Spinal cord (tissue), 9 donors: ENCODE measurements at regions not wholly inside any gene's neighbourhood (a gene's known extent, or its start where the extent isn't known, plus 50 kb on each side); places are given as distances from the start of the nearest gene placed in this dataset.
A peak's percentile ranks its signal among the peaks of the same experiment; 100 is the strongest.

Experiments used
- DNase-seq, 6 donors: peaks; one replicate each; pipeline versions ENCODE4 v3.0.0 to v3.0.0-alpha.2; 2013 to 2015; ENCODE audit warnings: low spot score in 6 of 6, low read depth in 4 of 6
- H3K27ac ChIP-seq: one replicate; pipeline ENCODE4 v1.5.1; 2013; ENCODE audit warnings: low read depth, low read length, control low read depth
- H3K27me3 ChIP-seq: one replicate; pipeline ENCODE4 v1.6.1; 2013; ENCODE audit warnings: low read length; ENCODE audit not compliant: control insufficient read depth, insufficient read depth
- H3K36me3 ChIP-seq: one replicate; pipeline ENCODE4 v1.6.1; 2013; ENCODE audit warnings: low read length; ENCODE audit not compliant: control insufficient read depth, insufficient read depth
- H3K4me1 ChIP-seq: one replicate; pipeline ENCODE4 v1.6.1; 2013; ENCODE audit warnings: low read length; ENCODE audit not compliant: control insufficient read depth, insufficient read depth
- H3K4me3 ChIP-seq: one replicate; pipeline ENCODE4 v1.5.1; 2013; ENCODE audit warnings: low read depth, low read length, control low read depth
- H3K9me3 ChIP-seq: one replicate; pipeline ENCODE4 v1.6.1; 2013; ENCODE audit warnings: low read length; ENCODE audit not compliant: control insufficient read depth, insufficient read depth
- WGBS: methylation state at CpG from one replicate; pipeline ENCODE4 v1.1.5; 2013; ENCODE audit warnings: missing lambda C conversion rate; ENCODE audit not compliant: insufficient coverage; 5-methylcytosine and 5-hydroxymethylcytosine counted together
- donor health status: healthy.

DNA sequence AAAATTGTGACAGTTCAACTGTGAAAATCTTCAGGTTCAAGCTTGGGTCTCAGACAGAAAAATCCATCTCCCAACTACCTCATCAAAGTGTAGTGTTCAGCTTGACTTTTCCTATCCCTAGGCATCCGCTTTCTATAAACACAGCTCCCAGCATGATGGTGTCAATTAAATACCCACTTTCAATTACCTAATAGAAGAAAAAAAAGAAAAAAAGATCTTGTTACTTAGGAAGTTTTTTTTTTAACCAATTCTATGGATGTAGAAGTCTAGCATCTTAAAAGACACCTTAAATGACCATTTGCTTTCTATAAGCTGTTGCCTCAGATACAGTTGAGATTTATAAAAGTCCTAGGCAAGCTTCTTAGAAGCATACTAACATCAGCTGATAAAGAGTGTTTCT, 244.1 kb upstream of the MTNR1B start:
- H3K27ac ChIP-seq: no peak overlapping the region

DNA sequence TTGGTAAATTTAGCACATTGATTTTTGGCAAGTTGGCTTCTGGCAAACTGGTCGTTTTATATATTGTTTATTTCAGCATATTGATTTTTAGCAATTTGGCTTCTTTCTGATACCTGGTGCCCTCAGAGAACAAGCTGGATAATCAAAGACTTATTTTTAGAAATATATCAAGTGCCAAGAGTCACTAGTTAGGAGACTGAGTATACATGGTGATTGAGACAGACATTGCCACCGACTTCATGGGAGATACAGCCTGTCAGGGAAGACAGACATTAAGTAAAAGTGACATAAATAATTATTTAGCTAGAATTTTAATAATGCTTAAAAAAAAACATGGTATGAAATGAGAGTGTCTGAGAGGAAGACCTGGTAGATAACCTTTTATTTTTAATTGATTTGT, 242.3 kb upstream of the MTNR1B start:
- peaks cover 5% of the 10 kb centered on the region for H3K4me1 ChIP-seq
- WGBS: no CpG with 5 or more reads among the region's 2 CpGs

More for the DNA sequence above, 244.1 kb upstream of the MTNR1B start:
- Histone ChIP-seq H3K36me3 (no peaks in the 10 kb centered on the region), H3K4me3 (no peak overlapping the region), H3K27me3 (no peaks in the 10 kb centered on the region), H3K9me3 (no peaks in the 10 kb centered on the region), H3K4me1 (peaks cover 5% of the 10 kb centered on the region)
- WGBS: no CpG with 5 or more reads among the region's 1 CpG
- DNase-seq: no peak

GRCh38 chr11:92727769-92728168, 241.7 kb upstream of the MTNR1B start:
- no peak overlapping the region for H3K27ac ChIP-seq
- H3K9me3 ChIP-seq: no peaks in the 10 kb centered on the region
- no peaks in the 10 kb centered on the region for H3K36me3 ChIP-seq
- peaks cover 5% of the 10 kb centered on the region for H3K4me1 ChIP-seq
- 74% methylated on average over 4 of the region's 5 CpGs for WGBS
- DNase-seq: no peak
- no peak overlapping the region for H3K4me3 ChIP-seq
- H3K27me3 ChIP-seq: no peaks in the 10 kb centered on the region

More for the DNA sequence above, 242.3 kb upstream of the MTNR1B start:
- H3K36me3 ChIP-seq: no peaks in the 10 kb centered on the region
- H3K4me3 ChIP-seq: no peak overlapping the region
- no peaks in the 10 kb centered on the region for H3K27me3 ChIP-seq
- DNase-seq: no peak
- H3K9me3 ChIP-seq: no peaks in the 10 kb centered on the region
- H3K27ac ChIP-seq: no peak overlapping the region

GRCh38 chr11:92728628-92729027, 240.8 kb upstream of the MTNR1B start:
- no peaks in the 10 kb centered on the region for H3K36me3 ChIP-seq
- no peaks in the 10 kb centered on the region for H3K27me3 ChIP-seq
- no peak for DNase-seq
- WGBS: 73% methylated on average over 2 of the region's 3 CpGs
- no peaks in the 10 kb centered on the region for H3K9me3 ChIP-seq
- peaks cover 5% of the 10 kb centered on the region for H3K4me1 ChIP-seq
- no peak overlapping the region for H3K4me3 ChIP-seq
- no peak overlapping the region for H3K27ac ChIP-seq

DNA sequence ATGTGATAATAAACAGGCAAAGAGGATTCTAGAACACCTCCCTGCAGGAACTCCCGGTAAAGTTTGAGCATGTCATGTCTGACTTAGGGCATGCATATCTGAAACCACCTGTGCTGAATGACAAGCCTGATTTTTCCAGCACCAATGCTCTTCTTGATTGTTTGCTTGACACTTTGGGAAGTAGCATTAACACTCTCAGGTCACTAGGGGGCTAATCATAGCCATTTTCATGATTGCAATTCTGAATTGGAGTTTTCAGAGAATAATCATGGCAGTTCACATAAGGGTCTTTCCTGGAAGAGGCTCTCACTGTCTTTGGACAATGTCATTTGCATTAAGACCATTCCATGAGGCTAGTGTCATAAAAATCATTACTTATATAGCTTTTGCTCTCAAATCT, 234.4 kb upstream of the MTNR1B start:
- Histone ChIP-seq H3K36me3 (no peaks in the 10 kb centered on the region), H3K4me1 (no peaks in the 10 kb centered on the region), H3K9me3 (no peaks in the 10 kb centered on the region), H3K4me3 (no peak overlapping the region), H3K27ac (no peak overlapping the region), H3K27me3 (no peaks in the 10 kb centered on the region)
- no peak for DNase-seq
- WGBS: 78% methylated on average over 1 of the region's 1 CpG

DNA sequence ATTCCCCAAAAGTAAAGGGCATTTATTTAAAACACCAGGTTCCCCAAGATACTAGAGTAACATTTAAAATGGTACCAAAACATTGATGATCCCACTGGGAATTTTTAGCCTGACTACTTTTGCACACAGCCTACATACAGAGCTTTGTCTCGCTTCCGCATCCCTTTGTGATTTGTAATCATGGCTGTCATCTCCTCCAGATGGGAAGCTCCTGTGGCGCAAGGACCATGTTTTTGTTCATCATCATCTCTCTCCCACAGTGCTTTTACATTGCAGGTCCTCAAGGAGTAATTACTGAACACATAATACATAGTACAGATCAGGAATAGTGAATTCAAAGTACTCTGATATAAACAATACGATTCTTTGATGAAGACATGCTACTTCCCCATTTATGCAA, 231.2 kb upstream of the MTNR1B start:
- Histone ChIP-seq H3K27ac (no peak overlapping the region), H3K27me3 (no peaks in the 10 kb centered on the region), H3K36me3 (no peaks in the 10 kb centered on the region), H3K4me1 (no peaks in the 10 kb centered on the region), H3K4me3 (no peak overlapping the region), H3K9me3 (no peaks in the 10 kb centered on the region)
- DNase-seq: peak in 1 of 6 donors; percentile 77
- WGBS: 93% methylated on average over 2 of the region's 4 CpGs

GRCh38 chr11:92739041-92739440, 230.4 kb upstream of the MTNR1B start:
- Histone ChIP-seq H3K4me1 (no peaks in the 10 kb centered on the region), H3K4me3 (no peak overlapping the region), H3K36me3 (no peaks in the 10 kb centered on the region), H3K9me3 (no peaks in the 10 kb centered on the region), H3K27ac (no peak overlapping the region), H3K27me3 (no peaks in the 10 kb centered on the region)
- DNase-seq: peak in 1 of 6 donors; percentile 18

- WGBS: no CpG with 5 or more reads among the region's 2 CpGs
- Histone ChIP-seq H3K4me3 (no peak overlapping the region), H3K27ac (no peak overlapping the region), H3K4me1 (no peaks in the 10 kb centered on the region), H3K36me3 (no peaks in the 10 kb centered on the region), H3K9me3 (no peaks in the 10 kb centered on the region), H3K27me3 (no peaks in the 10 kb centered on the region)
- no peak for DNase-seq
Observed at GRCh38 chr11:92739491-92739890, 230.0 kb upstream of the MTNR1B start.

GRCh38 chr11:92740276-92740675, 229.2 kb upstream of the MTNR1B start:
- Histone ChIP-seq H3K4me1 (no peaks in the 10 kb centered on the region), H3K27ac (no peak overlapping the region), H3K27me3 (no peaks in the 10 kb centered on the region), H3K4me3 (no peak overlapping the region), H3K9me3 (no peaks in the 10 kb centered on the region), H3K36me3 (no peaks in the 10 kb centered on the region)
- no CpG with 5 or more reads among the region's 2 CpGs for WGBS
- no peak for DNase-seq

- Histone ChIP-seq H3K27me3 (no peaks in the 10 kb centered on the region), H3K9me3 (no peaks in the 10 kb centered on the region), H3K4me3 (no peak overlapping the region), H3K27ac (no peak overlapping the region), H3K4me1 (no peaks in the 10 kb centered on the region), H3K36me3 (no peaks in the 10 kb centered on the region)
- peak in 2 of 6 donors; percentile 38 to 52 for DNase-seq
- WGBS: 80% methylated on average over 3 of the region's 4 CpGs
Observed at GRCh38 chr11:92744929-92745585, 224.4 kb upstream of the MTNR1B start.
